Tibial nerve (tissue), 3 donors: ENCODE measurements at regions not wholly inside any gene's neighbourhood (a gene's known extent, or its start where the extent isn't known, plus 50 kb on each side); places are given as distances from the start of the nearest gene placed in this dataset.

Experiments
- POLR2A ChIP-seq, 2 donors: fragments of 450-650 bp; IDR thresholded peaks; one replicate each; pipeline ENCODE4 v1.6.1; 2017; ENCODE audit warnings: antibody characterized with exemption in 2 of 2, mild to moderate bottlenecking in 2 of 2, moderate library complexity in 2 of 2
- TF ChIP-seq, protein P1 (sequence below), 5 experiments: fragments of 200-600 bp in 3 of 5; fragments of 450-650 bp in 2 of 5; sonication (generic) in 3 of 5; IDR thresholded peaks; one replicate each; pipeline ENCODE4 v1.5.1; 2016 to 2019; ENCODE audit warnings: antibody characterized with exemption in 5 of 5, mild to moderate bottlenecking in 3 of 5, moderate library complexity in 2 of 5

DNA sequence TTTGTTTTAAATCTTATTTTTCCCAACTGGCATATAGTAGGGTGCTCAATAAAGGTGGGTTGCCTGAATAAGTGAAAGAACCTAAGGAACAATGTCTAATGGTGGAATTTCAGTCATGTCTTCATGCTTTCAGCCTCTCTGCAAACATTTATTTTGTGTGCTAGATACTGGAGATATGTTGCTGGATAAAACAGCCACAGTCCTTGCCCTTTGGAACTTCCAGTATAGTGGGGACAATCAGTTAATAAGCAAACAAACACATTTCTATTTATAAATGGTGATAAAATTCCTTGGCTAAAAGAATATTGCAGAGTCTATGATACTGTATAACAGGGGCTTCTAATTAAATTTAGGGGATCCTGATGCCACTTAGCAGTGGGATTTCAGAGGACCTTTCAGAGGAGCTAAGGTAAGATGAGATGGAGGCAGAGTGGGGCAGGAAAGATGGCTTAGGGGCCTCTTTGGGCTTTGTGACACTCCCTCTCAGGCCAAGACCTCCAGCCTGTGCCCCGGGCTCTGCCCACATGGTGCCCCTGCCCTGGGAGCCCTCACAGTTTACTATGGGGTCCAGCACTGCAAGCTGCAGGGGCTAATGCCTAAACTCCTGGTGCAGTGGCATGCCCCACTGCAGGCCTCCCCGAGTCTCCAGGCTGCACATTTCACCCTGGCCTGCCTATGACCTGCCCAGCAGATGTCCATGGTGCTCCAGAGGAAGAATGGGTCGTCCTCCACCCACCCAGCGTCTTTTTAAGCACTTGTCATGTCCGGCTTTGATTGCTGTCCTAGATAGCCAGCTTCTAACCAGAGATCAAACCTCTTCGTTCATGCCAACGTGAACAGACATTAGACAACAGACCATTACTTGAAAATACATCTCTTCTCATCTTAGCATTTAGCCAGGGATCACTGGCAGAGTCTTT lies 61.6 kb upstream of the PRR23C start:
- no peak for TF ChIP-seq POLR2A (IDR thresholded peaks at IDR 0.05)
- TF ChIP-seq, protein P1, sequence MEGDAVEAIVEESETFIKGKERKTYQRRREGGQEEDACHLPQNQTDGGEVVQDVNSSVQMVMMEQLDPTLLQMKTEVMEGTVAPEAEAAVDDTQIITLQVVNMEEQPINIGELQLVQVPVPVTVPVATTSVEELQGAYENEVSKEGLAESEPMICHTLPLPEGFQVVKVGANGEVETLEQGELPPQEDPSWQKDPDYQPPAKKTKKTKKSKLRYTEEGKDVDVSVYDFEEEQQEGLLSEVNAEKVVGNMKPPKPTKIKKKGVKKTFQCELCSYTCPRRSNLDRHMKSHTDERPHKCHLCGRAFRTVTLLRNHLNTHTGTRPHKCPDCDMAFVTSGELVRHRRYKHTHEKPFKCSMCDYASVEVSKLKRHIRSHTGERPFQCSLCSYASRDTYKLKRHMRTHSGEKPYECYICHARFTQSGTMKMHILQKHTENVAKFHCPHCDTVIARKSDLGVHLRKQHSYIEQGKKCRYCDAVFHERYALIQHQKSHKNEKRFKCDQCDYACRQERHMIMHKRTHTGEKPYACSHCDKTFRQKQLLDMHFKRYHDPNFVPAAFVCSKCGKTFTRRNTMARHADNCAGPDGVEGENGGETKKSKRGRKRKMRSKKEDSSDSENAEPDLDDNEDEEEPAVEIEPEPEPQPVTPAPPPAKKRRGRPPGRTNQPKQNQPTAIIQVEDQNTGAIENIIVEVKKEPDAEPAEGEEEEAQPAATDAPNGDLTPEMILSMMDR (IDR thresholded peaks at IDR 0.05): no peak
